KMS-11 (cell line): ENCODE measurements at regions not wholly inside any gene's neighbourhood (a gene's known extent, or its start where the extent isn't known, plus 50 kb on each side); places are given as distances from the start of the nearest gene placed in this dataset.

Source experiments
- H2AFZ ChIP-seq: fragments of 200-600 bp; sonication (generic); 2 replicates; pipeline ENCODE4 v1.6.1; 2016; ENCODE audit warnings: antibody characterized with exemption, mixed run types, low read depth
- H3K27ac ChIP-seq: fragments of 200-600 bp; sonication (generic); 2 replicates; pipeline ENCODE4 v1.6.1; 2016; ENCODE audit warnings: mild to moderate bottlenecking, mixed run types
- H3K27me3 ChIP-seq: fragments of 200-600 bp; sonication (generic); 2 replicates; pipeline ENCODE4 v1.6.1; 2017; ENCODE audit warnings: mild to moderate bottlenecking, low read depth, mixed run types, moderate library complexity; ENCODE audit not compliant: insufficient read depth
- H3K36me3 ChIP-seq: fragments of 200-600 bp; sonication (generic); 2 replicates; pipeline ENCODE4 v1.6.1; 2017; ENCODE audit warnings: mild to moderate bottlenecking, mixed run types; ENCODE audit not compliant: insufficient read depth
- H3K4me1 ChIP-seq: fragments of 200-600 bp; sonication (generic); 2 replicates; pipeline ENCODE4 v1.6.1; 2016; ENCODE audit warnings: mild to moderate bottlenecking, low read depth, mixed run types; ENCODE audit not compliant: poor library complexity, severe bottlenecking
- H3K4me2 ChIP-seq: fragments of 200-600 bp; sonication (generic); 2 replicates; pipeline ENCODE4 v1.7.0; 2016; ENCODE audit warnings: mild to moderate bottlenecking, mixed run types
- H3K4me3 ChIP-seq: fragments of 200-600 bp; sonication (generic); IDR thresholded peaks from 2 replicates; pipeline ENCODE4 v1.6.1; 2017; ENCODE audit warnings: low read depth, low read length, mixed read lengths; ENCODE audit not compliant: insufficient read depth
- H3K79me2 ChIP-seq: fragments of 200-600 bp; sonication (generic); 2 replicates; pipeline ENCODE4 v1.6.1; 2016; ENCODE audit warnings: low read depth, mixed run types; ENCODE audit not compliant: insufficient read depth
- H3K9ac ChIP-seq: fragments of 200-600 bp; sonication (generic); 2 replicates; pipeline ENCODE4 v1.6.1; 2016; ENCODE audit warnings: mild to moderate bottlenecking, mixed run types
- H4K20me1 ChIP-seq: fragments of 200-600 bp; sonication (generic); 2 replicates; pipeline ENCODE4 v1.6.1; 2016; ENCODE audit warnings: mild to moderate bottlenecking, mixed run types; ENCODE audit not compliant: insufficient read depth
- TF ChIP-seq, protein P1 (sequence below): fragments of 200-600 bp; sonication (generic); conservative IDR thresholded peaks from 2 replicates; pipeline ENCODE4 v1.6.1; 2017; ENCODE audit warnings: low read depth, mild to moderate bottlenecking, antibody characterized with exemption, low read length, moderate library complexity, mixed read lengths

DNA sequence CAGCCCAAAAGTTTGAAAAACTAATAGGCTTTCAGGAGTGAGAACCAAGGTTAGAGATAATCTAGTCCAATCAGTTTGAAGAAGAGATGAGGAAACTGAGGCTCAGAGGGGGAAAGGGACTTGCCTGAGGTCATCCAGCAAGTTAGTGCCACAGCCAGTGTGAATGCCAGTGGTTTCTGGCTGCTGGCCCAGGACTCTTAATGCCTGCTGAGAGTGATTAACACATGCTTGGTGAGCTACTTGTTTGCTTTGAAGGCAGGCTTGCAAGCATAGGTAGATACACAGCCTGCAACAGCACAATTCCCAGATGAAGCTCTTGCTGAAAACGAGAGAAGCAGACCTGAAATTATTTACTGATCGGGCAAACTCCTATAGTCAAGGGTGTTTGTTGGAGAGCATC lies 591.6 kb upstream of the SGCD start:
- no peak overlapping the region for H2AFZ ChIP-seq
- TF ChIP-seq, protein P1, sequence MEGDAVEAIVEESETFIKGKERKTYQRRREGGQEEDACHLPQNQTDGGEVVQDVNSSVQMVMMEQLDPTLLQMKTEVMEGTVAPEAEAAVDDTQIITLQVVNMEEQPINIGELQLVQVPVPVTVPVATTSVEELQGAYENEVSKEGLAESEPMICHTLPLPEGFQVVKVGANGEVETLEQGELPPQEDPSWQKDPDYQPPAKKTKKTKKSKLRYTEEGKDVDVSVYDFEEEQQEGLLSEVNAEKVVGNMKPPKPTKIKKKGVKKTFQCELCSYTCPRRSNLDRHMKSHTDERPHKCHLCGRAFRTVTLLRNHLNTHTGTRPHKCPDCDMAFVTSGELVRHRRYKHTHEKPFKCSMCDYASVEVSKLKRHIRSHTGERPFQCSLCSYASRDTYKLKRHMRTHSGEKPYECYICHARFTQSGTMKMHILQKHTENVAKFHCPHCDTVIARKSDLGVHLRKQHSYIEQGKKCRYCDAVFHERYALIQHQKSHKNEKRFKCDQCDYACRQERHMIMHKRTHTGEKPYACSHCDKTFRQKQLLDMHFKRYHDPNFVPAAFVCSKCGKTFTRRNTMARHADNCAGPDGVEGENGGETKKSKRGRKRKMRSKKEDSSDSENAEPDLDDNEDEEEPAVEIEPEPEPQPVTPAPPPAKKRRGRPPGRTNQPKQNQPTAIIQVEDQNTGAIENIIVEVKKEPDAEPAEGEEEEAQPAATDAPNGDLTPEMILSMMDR, result no peak
- H3K4me2 ChIP-seq, result no peak overlapping the region
- no peak overlapping the region for H3K4me3 ChIP-seq
- H3K9ac ChIP-seq, result no peak overlapping the region
- no peak overlapping the region for H3K27ac ChIP-seq
- H3K79me2 ChIP-seq, result no peaks in the 10 kb centered on the region
- no peaks in the 10 kb centered on the region for H3K4me1 ChIP-seq
- H4K20me1 ChIP-seq, result no peaks in the 10 kb centered on the region
- H3K27me3 ChIP-seq, result no peaks in the 10 kb centered on the region
- no peaks in the 10 kb centered on the region for H3K36me3 ChIP-seq

DNA sequence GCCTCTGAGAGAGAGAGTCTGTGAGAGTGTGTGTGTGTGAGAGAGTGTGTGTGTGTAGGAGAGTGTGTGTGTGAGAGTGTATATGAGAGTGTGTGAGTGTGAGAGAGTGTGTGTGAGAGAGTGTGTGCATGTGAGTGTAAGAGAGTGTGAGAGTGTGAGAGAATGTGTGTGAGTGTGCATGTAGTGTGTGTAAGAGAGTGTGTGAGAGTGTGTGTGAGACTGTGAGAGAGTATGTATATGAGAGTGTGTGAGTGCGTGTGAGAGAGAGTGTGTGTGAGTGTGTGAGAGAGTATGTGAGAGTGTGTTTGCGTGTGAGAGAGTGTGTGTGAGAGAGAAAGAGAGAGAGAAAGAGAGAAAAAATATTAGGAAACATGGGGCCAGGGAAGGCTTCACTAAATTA lies 588.3 kb upstream of the SGCD start:
- no peak overlapping the region for H3K9ac ChIP-seq
- H4K20me1 ChIP-seq, result no peaks in the 10 kb centered on the region
- no peak overlapping the region for H3K27ac ChIP-seq
- no peak overlapping the region for H2AFZ ChIP-seq
- H3K27me3 ChIP-seq, result no peaks in the 10 kb centered on the region
- H3K4me1 ChIP-seq, result no peaks in the 10 kb centered on the region
- H3K36me3 ChIP-seq, result no peaks in the 10 kb centered on the region
- TF ChIP-seq, protein P1, result no peak
- H3K4me2 ChIP-seq, result no peak overlapping the region
- no peaks in the 10 kb centered on the region for H3K79me2 ChIP-seq
- no peak overlapping the region for H3K4me3 ChIP-seq

DNA sequence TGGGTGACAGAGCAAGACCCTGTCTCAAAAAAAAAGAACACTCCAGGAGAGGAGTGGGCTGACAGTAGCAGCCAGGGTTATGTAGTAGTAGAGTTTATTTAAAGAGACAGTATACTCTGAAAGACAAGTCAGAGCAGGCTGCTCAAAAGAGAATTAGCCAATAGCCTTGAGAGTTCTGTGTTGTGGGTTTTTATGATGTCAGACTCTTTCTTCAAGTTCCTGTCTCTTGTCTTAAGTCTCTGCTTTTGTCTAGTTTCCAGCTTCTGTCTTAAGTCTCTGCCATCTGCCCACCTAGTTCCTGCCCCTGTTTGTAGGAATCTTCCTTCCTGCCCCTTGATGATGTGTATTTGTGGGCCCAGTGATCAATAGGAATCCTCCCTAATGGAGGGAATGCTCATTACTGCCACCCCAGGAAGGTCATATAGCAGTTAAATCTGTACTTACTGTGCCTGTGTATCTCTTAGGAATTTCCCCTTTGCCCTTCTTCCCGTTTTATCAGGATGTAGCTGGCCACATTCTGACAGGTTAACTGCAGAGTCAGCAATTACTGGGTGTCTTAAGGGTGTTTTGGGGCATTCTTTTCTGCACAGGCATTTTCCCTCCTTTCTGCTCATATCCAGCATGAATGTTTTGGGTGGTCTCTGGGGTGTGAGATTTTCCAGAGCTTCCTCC lies 580.5 kb upstream of the SGCD start:
- H3K27me3 ChIP-seq, result no peaks in the 10 kb centered on the region
- no peaks in the 10 kb centered on the region for H3K36me3 ChIP-seq
- no peaks in the 10 kb centered on the region for H3K4me1 ChIP-seq
- TF ChIP-seq, protein P1, result no peak
- H4K20me1 ChIP-seq, result no peaks in the 10 kb centered on the region
- no peak overlapping the region for H2AFZ ChIP-seq
- H3K9ac ChIP-seq, result no peak overlapping the region
- no peaks in the 10 kb centered on the region for H3K79me2 ChIP-seq
- no peak overlapping the region for H3K4me3 ChIP-seq
- no peak overlapping the region for H3K4me2 ChIP-seq
- no peak overlapping the region for H3K27ac ChIP-seq

DNA sequence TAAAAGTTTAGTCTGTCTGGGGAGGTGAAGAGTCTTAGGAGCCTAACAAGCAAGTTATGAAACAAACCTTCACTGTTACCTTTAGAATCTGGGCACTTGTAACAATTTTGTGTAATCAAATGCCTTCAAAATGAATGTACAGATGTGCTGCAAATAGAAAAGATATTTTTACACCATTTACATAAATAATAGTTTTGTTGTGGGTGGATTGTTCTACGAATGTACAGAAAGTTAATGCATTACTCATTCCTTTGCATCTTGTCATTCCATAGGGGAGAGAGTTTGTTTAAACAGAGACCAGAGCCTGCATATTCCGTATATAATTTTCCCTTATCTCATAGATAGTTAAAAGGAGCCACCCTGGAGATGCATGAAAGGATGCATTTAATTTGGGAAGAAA lies 576.9 kb upstream of the SGCD start:
- TF ChIP-seq, protein P1, result no peak
- H2AFZ ChIP-seq, result no peak overlapping the region
- H3K27me3 ChIP-seq, result no peaks in the 10 kb centered on the region
- H3K4me2 ChIP-seq, result no peak overlapping the region
- no peak overlapping the region for H3K27ac ChIP-seq
- H4K20me1 ChIP-seq, result no peaks in the 10 kb centered on the region
- no peaks in the 10 kb centered on the region for H3K36me3 ChIP-seq
- H3K79me2 ChIP-seq, result no peaks in the 10 kb centered on the region
- H3K4me3 ChIP-seq, result no peak overlapping the region
- no peaks in the 10 kb centered on the region for H3K4me1 ChIP-seq
- no peak overlapping the region for H3K9ac ChIP-seq
